DOHH2 (cell line): ENCODE measurements at regions not wholly inside any gene's neighbourhood (a gene's known extent, or its start where the extent isn't known, plus 50 kb on each side); places are given as distances from the start of the nearest gene placed in this dataset.

ENCODE experiments used
- H3F3A ChIP-seq: fragments of 200-600 bp; sonication (generic), shearing (Covaris generic); 2 replicates; pipeline ENCODE4 v1.6.0; 2016; ENCODE audit warnings: antibody characterized with exemption, mild to moderate bottlenecking; ENCODE audit not compliant: control insufficient read depth, insufficient read depth
- H3K27ac ChIP-seq: fragments of 200-600 bp; sonication (generic); 2 replicates; pipeline ENCODE4 v1.5.1; 2014; ENCODE audit warnings: low read depth, mild to moderate bottlenecking, low read length, moderate library complexity
- H3K27me3 ChIP-seq: fragments of 200-600 bp; sonication (generic); 2 replicates; pipeline ENCODE4 v1.6.1; 2014; ENCODE audit warnings: mild to moderate bottlenecking, low read length, mixed read lengths; ENCODE audit not compliant: control insufficient read depth
- H3K36me3 ChIP-seq: fragments of 200-600 bp; sonication (generic); 2 replicates; pipeline ENCODE4 v1.6.1; 2014; ENCODE audit warnings: mild to moderate bottlenecking, low read length, moderate library complexity, mixed read lengths; ENCODE audit not compliant: control insufficient read depth
- H3K4me1 ChIP-seq: fragments of 200-600 bp; sonication (generic); 2 replicates; pipeline ENCODE4 v1.6.1; 2014; ENCODE audit warnings: mild to moderate bottlenecking, low read length, mixed read lengths; ENCODE audit not compliant: control insufficient read depth
- H3K4me2 ChIP-seq: fragments of 200-600 bp; sonication (generic); 2 replicates; pipeline ENCODE4 v1.6.0; 2014; ENCODE audit warnings: mild to moderate bottlenecking, low read length, moderate library complexity
- H3K4me3 ChIP-seq: fragments of 200-600 bp; sonication (generic); 2 replicates; pipeline ENCODE4 v1.5.1; 2014; ENCODE audit warnings: mild to moderate bottlenecking, low read length, mixed read lengths
- H3K79me2 ChIP-seq: fragments of 200-600 bp; sonication (generic); 2 replicates; pipeline ENCODE4 v1.6.1; 2014; ENCODE audit warnings: mild to moderate bottlenecking, low read length, mixed read lengths; ENCODE audit not compliant: control insufficient read depth
- H3K9me2 ChIP-seq: fragments of 200-600 bp; sonication (generic); replicated peaks from 2 replicates; pipeline ENCODE4 v1.6.1; 2014; ENCODE audit warnings: mild to moderate bottlenecking, low read length, mixed read lengths; ENCODE audit not compliant: control insufficient read depth
- H3K9me3 ChIP-seq: fragments of 200-600 bp; sonication (generic); 2 replicates; pipeline ENCODE4 v1.6.1; 2014; ENCODE audit warnings: antibody characterized with exemption, low read length, mixed read lengths; ENCODE audit not compliant: control insufficient read depth, insufficient read depth
- H4K20me1 ChIP-seq: fragments of 200-600 bp; sonication (generic); 2 replicates; pipeline ENCODE4 v1.6.0; 2014; ENCODE audit warnings: low read depth, mild to moderate bottlenecking, antibody characterized with exemption, low read length, moderate library complexity; ENCODE audit not compliant: control insufficient read depth, insufficient read depth
- EZH2phosphoT487 ChIP-seq: fragments of 200-600 bp; sonication (generic); IDR thresholded peaks from 2 replicates; pipeline ENCODE4 v1.6.1; 2017; ENCODE audit warnings: borderline replicate concordance, mild to moderate bottlenecking, antibody characterized with exemption, low read length, moderate library complexity, mixed read lengths
- TF ChIP-seq, protein P1 (sequence below): fragments of 200-600 bp; sonication (generic); IDR thresholded peaks from one replicate; pipeline ENCODE4 v1.5.1; 2014; ENCODE audit warnings: antibody characterized with exemption, mild to moderate bottlenecking, low read depth, low read length; ENCODE audit not compliant: poor library complexity, severe bottlenecking

DNA sequence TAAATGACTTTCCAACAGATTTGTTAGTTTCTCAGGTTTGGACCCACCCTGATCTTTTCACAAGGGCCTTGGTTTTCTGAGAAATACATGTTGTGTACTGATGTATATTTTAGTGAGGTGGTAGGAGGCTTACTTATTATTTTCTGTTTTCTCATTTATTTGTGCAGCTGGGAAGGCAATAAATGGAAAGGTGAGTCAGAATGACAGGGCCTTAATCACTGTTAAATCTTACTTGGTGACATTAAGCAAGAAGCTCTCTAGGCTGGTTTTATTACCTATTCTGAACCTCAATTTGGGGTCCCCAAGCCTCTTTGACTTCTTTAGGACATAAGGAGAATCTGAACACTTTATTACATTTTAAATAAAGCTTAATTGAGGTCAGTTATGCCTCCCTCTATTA lies 214.0 kb upstream of the DAB2 start:
- no peaks in the 10 kb centered on the region for H3F3A ChIP-seq
- no peaks in the 10 kb centered on the region for H3K27me3 ChIP-seq
- H3K36me3 ChIP-seq: no peaks in the 10 kb centered on the region
- H3K4me3 ChIP-seq: no peak overlapping the region
- H3K79me2 ChIP-seq: no peaks in the 10 kb centered on the region
- no peak overlapping the region for H3K27ac ChIP-seq
- no peaks in the 10 kb centered on the region for H4K20me1 ChIP-seq
- H3K9me3 ChIP-seq: no peaks in the 10 kb centered on the region
- TF ChIP-seq EZH2phosphoT487: no peak
- TF ChIP-seq, protein P1, sequence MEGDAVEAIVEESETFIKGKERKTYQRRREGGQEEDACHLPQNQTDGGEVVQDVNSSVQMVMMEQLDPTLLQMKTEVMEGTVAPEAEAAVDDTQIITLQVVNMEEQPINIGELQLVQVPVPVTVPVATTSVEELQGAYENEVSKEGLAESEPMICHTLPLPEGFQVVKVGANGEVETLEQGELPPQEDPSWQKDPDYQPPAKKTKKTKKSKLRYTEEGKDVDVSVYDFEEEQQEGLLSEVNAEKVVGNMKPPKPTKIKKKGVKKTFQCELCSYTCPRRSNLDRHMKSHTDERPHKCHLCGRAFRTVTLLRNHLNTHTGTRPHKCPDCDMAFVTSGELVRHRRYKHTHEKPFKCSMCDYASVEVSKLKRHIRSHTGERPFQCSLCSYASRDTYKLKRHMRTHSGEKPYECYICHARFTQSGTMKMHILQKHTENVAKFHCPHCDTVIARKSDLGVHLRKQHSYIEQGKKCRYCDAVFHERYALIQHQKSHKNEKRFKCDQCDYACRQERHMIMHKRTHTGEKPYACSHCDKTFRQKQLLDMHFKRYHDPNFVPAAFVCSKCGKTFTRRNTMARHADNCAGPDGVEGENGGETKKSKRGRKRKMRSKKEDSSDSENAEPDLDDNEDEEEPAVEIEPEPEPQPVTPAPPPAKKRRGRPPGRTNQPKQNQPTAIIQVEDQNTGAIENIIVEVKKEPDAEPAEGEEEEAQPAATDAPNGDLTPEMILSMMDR: no peak
- no peaks in the 10 kb centered on the region for H3K9me2 ChIP-seq
- no peaks in the 10 kb centered on the region for H3K4me1 ChIP-seq
- H3K4me2 ChIP-seq: no peak overlapping the region

DNA sequence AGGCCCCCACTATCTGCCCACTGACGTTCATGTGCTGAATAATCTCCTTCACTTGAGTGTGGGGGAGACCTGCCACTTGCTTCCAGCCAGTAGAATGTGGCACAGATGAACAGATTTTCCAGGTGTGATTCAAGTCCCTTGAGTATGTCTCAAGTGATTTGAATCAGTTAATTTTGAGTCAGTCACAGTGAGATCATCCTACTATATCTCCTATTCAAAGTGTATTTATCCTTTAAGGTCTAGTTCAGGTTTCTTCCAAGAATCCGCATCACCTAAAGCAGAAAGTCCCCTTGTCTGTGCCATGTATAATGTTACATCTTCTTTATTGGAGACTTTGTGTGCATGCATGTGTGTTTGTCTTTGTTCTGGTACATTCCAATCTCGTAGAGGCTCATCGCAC lies 208.3 kb upstream of the DAB2 start:
- Histone ChIP-seq H3K27ac (no peak overlapping the region), H3K4me1 (no peaks in the 10 kb centered on the region), H3K27me3 (no peaks in the 10 kb centered on the region), H3K36me3 (no peaks in the 10 kb centered on the region), H4K20me1 (no peaks in the 10 kb centered on the region), H3K9me3 (no peaks in the 10 kb centered on the region), H3K79me2 (no peaks in the 10 kb centered on the region), H3K4me2 (no peak overlapping the region), H3F3A (no peaks in the 10 kb centered on the region), H3K9me2 (no peaks in the 10 kb centered on the region), H3K4me3 (no peak overlapping the region)
- no peak for TF ChIP-seq EZH2phosphoT487
- TF ChIP-seq, protein P1: no peak

DNA sequence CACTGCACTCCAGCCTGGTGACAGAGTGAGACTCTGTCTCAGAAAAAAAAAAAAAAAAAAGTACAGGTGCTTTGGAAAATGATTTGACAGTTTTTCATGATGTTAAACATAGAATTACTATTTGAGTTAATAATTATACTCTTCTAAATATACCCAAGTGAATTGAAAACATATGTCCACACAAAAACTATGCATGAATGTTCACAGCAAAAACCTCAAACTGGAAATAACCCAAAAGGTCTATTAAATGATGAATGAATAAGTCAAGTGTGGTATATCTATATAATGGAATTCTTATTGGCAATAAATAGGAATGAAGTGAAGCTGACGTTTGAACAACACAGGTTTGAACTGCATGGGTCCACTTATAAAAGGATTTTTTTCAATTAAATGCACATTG lies 207.2 kb upstream of the DAB2 start:
- Histone ChIP-seq H3F3A (no peaks in the 10 kb centered on the region), H3K36me3 (no peaks in the 10 kb centered on the region), H3K27ac (no peak overlapping the region), H4K20me1 (no peaks in the 10 kb centered on the region), H3K4me2 (no peak overlapping the region), H3K79me2 (no peaks in the 10 kb centered on the region), H3K9me3 (no peaks in the 10 kb centered on the region), H3K4me3 (no peak overlapping the region), H3K27me3 (no peaks in the 10 kb centered on the region), H3K9me2 (no peaks in the 10 kb centered on the region), H3K4me1 (no peaks in the 10 kb centered on the region)
- no peak for TF ChIP-seq EZH2phosphoT487
- TF ChIP-seq, protein P1: no peak

DNA sequence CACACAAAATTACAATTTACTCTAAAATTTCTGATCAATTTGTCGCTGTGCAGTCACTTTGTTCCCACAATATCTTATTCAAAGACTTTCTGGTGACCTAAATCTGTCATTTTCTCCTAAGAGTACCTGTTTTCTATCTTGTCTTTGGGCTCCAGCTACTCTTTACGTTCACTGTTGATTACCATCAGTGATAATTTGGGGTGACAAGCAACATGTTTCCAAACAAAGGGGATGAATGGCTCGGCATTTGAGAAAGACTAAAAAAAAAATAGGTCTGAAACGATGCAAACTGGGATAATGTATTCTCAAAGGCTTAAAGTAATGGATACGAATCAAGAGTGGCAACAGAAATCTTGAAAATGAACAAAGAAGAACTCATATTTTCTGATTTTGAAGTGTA lies 205.2 kb upstream of the DAB2 start:
- Histone ChIP-seq H3K9me3 (no peaks in the 10 kb centered on the region), H3K27ac (no peak overlapping the region), H3F3A (no peaks in the 10 kb centered on the region), H3K27me3 (no peaks in the 10 kb centered on the region), H3K9me2 (no peaks in the 10 kb centered on the region), H3K4me3 (no peak overlapping the region), H3K4me2 (no peak overlapping the region), H4K20me1 (no peaks in the 10 kb centered on the region), H3K4me1 (no peaks in the 10 kb centered on the region), H3K36me3 (no peaks in the 10 kb centered on the region), H3K79me2 (no peaks in the 10 kb centered on the region)
- no peak for TF ChIP-seq EZH2phosphoT487
- TF ChIP-seq, protein P1: no peak
